WTC11 (cell line): ENCODE measurements at regions not wholly inside any gene's neighbourhood (a gene's known extent, or its start where the extent isn't known, plus 50 kb on each side); places are given as distances from the start of the nearest gene placed in this dataset.

Experiments
- ATAC-seq: fragments of 200-7000 bp; cut with Tn5 transposase; 2 replicates; pipeline ENCODE4 v1.10.0; 2021; ENCODE audit warnings: mild to moderate bottlenecking, moderate library complexity
- CTCF ChIA-PET: fragments of 300-600 bp; sonication (Branson Sonifier 250); formaldehyde crosslinking; loops from one replicate; lab custom pipeline; 2021; ENCODE audit warnings: antibody characterized with exemption; lab: Charles Lee
- POLR2A ChIA-PET: fragments of 350-600 bp; sonication (Branson Sonifier 250); formaldehyde crosslinking; loops from one replicate; lab custom pipeline; 2021; ENCODE audit warnings: antibody characterized with exemption; lab: Charles Lee
- DNase-seq: peaks from one replicate; pipeline ENCODE4 v3.0.0; 2021; ENCODE audit warnings: low spot score
- H3K27ac Mint-ChIP-seq: 2 replicates; pipeline ENCODE4 v1.8.0; 2021; ENCODE audit warnings: mixed read lengths
- H3K27me3 Mint-ChIP-seq: 2 replicates; pipeline ENCODE4 v1.8.0; 2021; ENCODE audit warnings: low read depth, mild to moderate bottlenecking, moderate library complexity, mixed read lengths
- H3K36me3 Mint-ChIP-seq: 2 replicates; pipeline ENCODE4 v1.8.0; 2021; ENCODE audit warnings: mixed read lengths
- H3K4me1 Mint-ChIP-seq: 2 replicates; pipeline ENCODE4 v1.8.0; 2022; ENCODE audit warnings: mixed read lengths
- H3K4me3 Mint-ChIP-seq: 2 replicates; pipeline ENCODE4 v1.8.0; 2021; ENCODE audit warnings: mild to moderate bottlenecking, moderate library complexity, mixed read lengths
- H3K9me3 Mint-ChIP-seq: 2 replicates; pipeline ENCODE4 v1.8.0; 2021; ENCODE audit warnings: mixed read lengths
- ATF1 ChIP-seq: sonication (generic); formaldehyde crosslinking; IDR thresholded peaks from 2 replicates; pipeline ENCODE4 v1.8.1; 2023; ENCODE audit warnings: mild to moderate bottlenecking, moderate library complexity, missing genetic modification reagents
- CBFB ChIP-seq: sonication (generic); formaldehyde crosslinking; IDR thresholded peaks from 2 replicates; pipeline ENCODE4 v1.8.1; 2022; ENCODE audit warnings: mild to moderate bottlenecking, low read depth, missing genetic modification reagents
- ELF4 ChIP-seq: sonication (generic); formaldehyde crosslinking; IDR thresholded peaks from 2 replicates; pipeline ENCODE4 v1.8.1; 2022; ENCODE audit warnings: low read depth, mild to moderate bottlenecking, moderate library complexity, missing genetic modification reagents
- FOXK1 ChIP-seq: sonication (generic); formaldehyde crosslinking; IDR thresholded peaks from 2 replicates; pipeline ENCODE4 v1.8.0; 2022; ENCODE audit warnings: mild to moderate bottlenecking, moderate library complexity, missing genetic modification reagents
- IRF2 ChIP-seq: sonication (generic); formaldehyde crosslinking; IDR thresholded peaks from 2 replicates; pipeline ENCODE4 v1.8.0; 2022; ENCODE audit warnings: low read depth, missing genetic modification reagents, borderline replicate concordance
- RELA ChIP-seq: sonication (generic); formaldehyde crosslinking; IDR thresholded peaks from 2 replicates; pipeline ENCODE4 v1.8.1; 2022; ENCODE audit warnings: missing genetic modification reagents, mild to moderate bottlenecking, borderline replicate concordance
- ZNF219 ChIP-seq: sonication (generic); formaldehyde crosslinking; IDR thresholded peaks from 2 replicates; pipeline ENCODE4 v1.8.0; 2023; ENCODE audit warnings: missing genetic modification reagents, mild to moderate bottlenecking, borderline replicate concordance
- ZNF416 ChIP-seq: fragments of 250-450 bp; sonication (Bioruptor Pico); IDR thresholded peaks from 2 replicates; pipeline ENCODE4 v1.9.0; 2021; ENCODE audit warnings: mild to moderate bottlenecking, inconsistent platforms
- TF ChIP-seq, protein P1 (sequence below): sonication (generic); formaldehyde crosslinking; IDR thresholded peaks from 2 replicates; pipeline ENCODE4 v1.8.0; 2023; ENCODE audit warnings: missing genetic modification reagents, mild to moderate bottlenecking, borderline replicate concordance
- TF ChIP-seq, protein P2 (sequence below): sonication (generic); formaldehyde crosslinking; IDR thresholded peaks from 2 replicates; pipeline ENCODE4 v1.8.1; 2023; ENCODE audit warnings: mild to moderate bottlenecking, missing genetic modification reagents, moderate library complexity
- TF ChIP-seq, protein P3 (sequence below): fragments of 250-450 bp; sonication (Bioruptor Pico); conservative IDR thresholded peaks from 2 replicates; pipeline ENCODE4 v1.9.0; 2021; ENCODE audit warnings: mild to moderate bottlenecking
- TF ChIP-seq, protein P4 (sequence below): fragments of 250-450 bp; sonication (Bioruptor Pico); IDR thresholded peaks from 2 replicates; pipeline ENCODE4 v1.8.0; 2021; ENCODE audit warnings: mild to moderate bottlenecking
- TF ChIP-seq, protein P5 (sequence below): sonication (generic); formaldehyde crosslinking; IDR thresholded peaks from 2 replicates; pipeline ENCODE4 v1.8.1; 2023; ENCODE audit warnings: mild to moderate bottlenecking, missing genetic modification reagents, moderate library complexity
- TF ChIP-seq, protein P6 (sequence below): fragments of 250-450 bp; sonication (Bioruptor Pico); IDR thresholded peaks from 2 replicates; pipeline ENCODE4 v1.9.0; 2021; ENCODE audit warnings: mild to moderate bottlenecking, borderline replicate concordance
- TF ChIP-seq, protein P7 (sequence below): sonication (generic); formaldehyde crosslinking; IDR thresholded peaks from 2 replicates; pipeline ENCODE4 v1.8.0; 2023; ENCODE audit warnings: missing genetic modification reagents
- TF ChIP-seq, protein P8 (sequence below): sonication (generic); formaldehyde crosslinking; IDR thresholded peaks from 2 replicates; pipeline ENCODE4 v1.8.1; 2023; ENCODE audit warnings: mild to moderate bottlenecking, missing genetic modification reagents, borderline replicate concordance
- TF ChIP-seq, protein P9 (sequence below): sonication (generic); formaldehyde crosslinking; IDR thresholded peaks from 2 replicates; pipeline ENCODE4 v1.8.1; 2022; ENCODE audit warnings: low read depth, mild to moderate bottlenecking, moderate library complexity, missing genetic modification reagents, borderline replicate concordance

DNA sequence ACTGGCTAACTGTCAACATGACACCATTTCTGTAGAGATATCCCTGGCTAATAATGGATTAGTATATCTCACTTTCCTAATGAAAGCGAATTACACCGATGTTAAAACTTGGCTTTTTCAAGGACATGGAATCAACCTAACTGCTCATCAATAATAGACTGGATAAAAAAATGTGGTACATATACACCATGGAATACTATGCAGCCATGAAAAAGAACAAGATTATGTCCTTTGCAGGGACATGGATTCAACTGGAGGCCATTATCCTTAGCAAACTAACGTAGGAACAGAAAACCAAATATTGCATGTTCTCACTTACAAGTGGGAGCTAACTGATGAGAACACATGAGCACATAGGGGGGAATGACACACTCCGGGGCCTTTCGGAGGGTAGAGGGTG lies 62.6 kb downstream of the ZIC1 start:
- CTCF ChIA-PET: no interaction called here
- ATAC-seq: no peak
- DNase-seq: no peak
- Mint-ChIP-seq H3K4me3 (no peak overlapping the region), H3K9me3 (peaks cover 6% of the 10 kb centered on the region), H3K27me3 (no peaks in the 10 kb centered on the region), H3K4me1 (no peaks in the 10 kb centered on the region), H3K27ac (no peak overlapping the region), H3K36me3 (no peaks in the 10 kb centered on the region)
- POLR2A ChIA-PET: no interaction called here
- TF ChIP-seq, protein P1, sequence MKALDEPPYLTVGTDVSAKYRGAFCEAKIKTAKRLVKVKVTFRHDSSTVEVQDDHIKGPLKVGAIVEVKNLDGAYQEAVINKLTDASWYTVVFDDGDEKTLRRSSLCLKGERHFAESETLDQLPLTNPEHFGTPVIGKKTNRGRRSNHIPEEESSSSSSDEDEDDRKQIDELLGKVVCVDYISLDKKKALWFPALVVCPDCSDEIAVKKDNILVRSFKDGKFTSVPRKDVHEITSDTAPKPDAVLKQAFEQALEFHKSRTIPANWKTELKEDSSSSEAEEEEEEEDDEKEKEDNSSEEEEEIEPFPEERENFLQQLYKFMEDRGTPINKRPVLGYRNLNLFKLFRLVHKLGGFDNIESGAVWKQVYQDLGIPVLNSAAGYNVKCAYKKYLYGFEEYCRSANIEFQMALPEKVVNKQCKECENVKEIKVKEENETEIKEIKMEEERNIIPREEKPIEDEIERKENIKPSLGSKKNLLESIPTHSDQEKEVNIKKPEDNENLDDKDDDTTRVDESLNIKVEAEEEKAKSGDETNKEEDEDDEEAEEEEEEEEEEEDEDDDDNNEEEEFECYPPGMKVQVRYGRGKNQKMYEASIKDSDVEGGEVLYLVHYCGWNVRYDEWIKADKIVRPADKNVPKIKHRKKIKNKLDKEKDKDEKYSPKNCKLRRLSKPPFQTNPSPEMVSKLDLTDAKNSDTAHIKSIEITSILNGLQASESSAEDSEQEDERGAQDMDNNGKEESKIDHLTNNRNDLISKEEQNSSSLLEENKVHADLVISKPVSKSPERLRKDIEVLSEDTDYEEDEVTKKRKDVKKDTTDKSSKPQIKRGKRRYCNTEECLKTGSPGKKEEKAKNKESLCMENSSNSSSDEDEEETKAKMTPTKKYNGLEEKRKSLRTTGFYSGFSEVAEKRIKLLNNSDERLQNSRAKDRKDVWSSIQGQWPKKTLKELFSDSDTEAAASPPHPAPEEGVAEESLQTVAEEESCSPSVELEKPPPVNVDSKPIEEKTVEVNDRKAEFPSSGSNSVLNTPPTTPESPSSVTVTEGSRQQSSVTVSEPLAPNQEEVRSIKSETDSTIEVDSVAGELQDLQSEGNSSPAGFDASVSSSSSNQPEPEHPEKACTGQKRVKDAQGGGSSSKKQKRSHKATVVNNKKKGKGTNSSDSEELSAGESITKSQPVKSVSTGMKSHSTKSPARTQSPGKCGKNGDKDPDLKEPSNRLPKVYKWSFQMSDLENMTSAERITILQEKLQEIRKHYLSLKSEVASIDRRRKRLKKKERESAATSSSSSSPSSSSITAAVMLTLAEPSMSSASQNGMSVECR (CRISPR knock-in tag): no peak
- TF ChIP-seq, protein P2, sequence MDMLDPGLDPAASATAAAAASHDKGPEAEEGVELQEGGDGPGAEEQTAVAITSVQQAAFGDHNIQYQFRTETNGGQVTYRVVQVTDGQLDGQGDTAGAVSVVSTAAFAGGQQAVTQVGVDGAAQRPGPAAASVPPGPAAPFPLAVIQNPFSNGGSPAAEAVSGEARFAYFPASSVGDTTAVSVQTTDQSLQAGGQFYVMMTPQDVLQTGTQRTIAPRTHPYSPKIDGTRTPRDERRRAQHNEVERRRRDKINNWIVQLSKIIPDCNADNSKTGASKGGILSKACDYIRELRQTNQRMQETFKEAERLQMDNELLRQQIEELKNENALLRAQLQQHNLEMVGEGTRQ: no peak
- TF ChIP-seq, protein P3, sequence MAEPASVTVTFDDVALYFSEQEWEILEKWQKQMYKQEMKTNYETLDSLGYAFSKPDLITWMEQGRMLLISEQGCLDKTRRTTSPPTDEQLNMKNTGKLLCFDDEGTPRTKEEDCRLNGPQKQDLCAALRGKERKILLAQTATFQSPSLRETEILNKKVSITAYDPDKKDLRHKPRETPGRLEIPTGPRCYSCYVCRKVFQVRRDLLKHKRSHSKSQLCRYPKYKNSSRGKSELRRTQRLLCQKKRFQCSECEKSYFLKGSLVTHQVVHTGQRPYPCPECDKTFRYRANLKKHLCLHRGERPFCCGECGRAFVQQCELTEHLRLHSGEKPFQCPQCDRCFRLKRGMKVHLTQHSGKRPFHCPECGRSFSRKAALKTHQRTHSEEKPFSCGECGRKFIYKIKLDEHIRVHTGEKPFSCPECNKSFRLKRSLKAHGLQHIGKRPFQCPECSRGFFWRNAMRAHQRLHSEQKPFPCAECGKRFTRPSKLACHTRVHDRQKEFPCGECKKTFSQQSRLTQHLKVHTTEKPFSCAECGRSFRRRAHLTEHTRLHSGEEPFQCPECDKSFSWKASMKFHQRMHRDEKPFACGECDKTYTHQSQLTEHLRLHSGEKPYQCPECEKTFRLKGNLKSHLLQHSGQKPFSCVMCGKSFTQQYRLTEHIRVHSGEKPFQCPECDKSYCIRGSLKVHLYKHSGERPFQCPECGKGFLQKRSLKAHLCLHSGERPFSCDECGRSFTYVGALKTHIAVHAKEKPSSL (CRISPR knock-in tag): no peak
- TF ChIP-seq, protein P4, sequence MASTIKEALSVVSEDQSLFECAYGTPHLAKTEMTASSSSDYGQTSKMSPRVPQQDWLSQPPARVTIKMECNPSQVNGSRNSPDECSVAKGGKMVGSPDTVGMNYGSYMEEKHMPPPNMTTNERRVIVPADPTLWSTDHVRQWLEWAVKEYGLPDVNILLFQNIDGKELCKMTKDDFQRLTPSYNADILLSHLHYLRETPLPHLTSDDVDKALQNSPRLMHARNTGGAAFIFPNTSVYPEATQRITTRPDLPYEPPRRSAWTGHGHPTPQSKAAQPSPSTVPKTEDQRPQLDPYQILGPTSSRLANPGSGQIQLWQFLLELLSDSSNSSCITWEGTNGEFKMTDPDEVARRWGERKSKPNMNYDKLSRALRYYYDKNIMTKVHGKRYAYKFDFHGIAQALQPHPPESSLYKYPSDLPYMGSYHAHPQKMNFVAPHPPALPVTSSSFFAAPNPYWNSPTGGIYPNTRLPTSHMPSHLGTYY (CRISPR knock-in tag): no peak
- TF ChIP-seq ATF1 (CRISPR knock-in tag): no peak
- TF ChIP-seq, protein P5, sequence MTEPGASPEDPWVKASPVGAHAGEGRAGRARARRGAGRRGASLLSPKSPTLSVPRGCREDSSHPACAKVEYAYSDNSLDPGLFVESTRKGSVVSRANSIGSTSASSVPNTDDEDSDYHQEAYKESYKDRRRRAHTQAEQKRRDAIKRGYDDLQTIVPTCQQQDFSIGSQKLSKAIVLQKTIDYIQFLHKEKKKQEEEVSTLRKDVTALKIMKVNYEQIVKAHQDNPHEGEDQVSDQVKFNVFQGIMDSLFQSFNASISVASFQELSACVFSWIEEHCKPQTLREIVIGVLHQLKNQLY (CRISPR knock-in tag): no peak
- TF ChIP-seq, protein P6, sequence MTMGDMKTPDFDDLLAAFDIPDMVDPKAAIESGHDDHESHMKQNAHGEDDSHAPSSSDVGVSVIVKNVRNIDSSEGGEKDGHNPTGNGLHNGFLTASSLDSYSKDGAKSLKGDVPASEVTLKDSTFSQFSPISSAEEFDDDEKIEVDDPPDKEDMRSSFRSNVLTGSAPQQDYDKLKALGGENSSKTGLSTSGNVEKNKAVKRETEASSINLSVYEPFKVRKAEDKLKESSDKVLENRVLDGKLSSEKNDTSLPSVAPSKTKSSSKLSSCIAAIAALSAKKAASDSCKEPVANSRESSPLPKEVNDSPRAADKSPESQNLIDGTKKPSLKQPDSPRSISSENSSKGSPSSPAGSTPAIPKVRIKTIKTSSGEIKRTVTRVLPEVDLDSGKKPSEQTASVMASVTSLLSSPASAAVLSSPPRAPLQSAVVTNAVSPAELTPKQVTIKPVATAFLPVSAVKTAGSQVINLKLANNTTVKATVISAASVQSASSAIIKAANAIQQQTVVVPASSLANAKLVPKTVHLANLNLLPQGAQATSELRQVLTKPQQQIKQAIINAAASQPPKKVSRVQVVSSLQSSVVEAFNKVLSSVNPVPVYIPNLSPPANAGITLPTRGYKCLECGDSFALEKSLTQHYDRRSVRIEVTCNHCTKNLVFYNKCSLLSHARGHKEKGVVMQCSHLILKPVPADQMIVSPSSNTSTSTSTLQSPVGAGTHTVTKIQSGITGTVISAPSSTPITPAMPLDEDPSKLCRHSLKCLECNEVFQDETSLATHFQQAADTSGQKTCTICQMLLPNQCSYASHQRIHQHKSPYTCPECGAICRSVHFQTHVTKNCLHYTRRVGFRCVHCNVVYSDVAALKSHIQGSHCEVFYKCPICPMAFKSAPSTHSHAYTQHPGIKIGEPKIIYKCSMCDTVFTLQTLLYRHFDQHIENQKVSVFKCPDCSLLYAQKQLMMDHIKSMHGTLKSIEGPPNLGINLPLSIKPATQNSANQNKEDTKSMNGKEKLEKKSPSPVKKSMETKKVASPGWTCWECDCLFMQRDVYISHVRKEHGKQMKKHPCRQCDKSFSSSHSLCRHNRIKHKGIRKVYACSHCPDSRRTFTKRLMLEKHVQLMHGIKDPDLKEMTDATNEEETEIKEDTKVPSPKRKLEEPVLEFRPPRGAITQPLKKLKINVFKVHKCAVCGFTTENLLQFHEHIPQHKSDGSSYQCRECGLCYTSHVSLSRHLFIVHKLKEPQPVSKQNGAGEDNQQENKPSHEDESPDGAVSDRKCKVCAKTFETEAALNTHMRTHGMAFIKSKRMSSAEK (CRISPR knock-in tag): no peak
- TF ChIP-seq, protein P7, sequence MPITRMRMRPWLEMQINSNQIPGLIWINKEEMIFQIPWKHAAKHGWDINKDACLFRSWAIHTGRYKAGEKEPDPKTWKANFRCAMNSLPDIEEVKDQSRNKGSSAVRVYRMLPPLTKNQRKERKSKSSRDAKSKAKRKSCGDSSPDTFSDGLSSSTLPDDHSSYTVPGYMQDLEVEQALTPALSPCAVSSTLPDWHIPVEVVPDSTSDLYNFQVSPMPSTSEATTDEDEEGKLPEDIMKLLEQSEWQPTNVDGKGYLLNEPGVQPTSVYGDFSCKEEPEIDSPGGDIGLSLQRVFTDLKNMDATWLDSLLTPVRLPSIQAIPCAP (CRISPR knock-in tag): no peak
- TF ChIP-seq FOXK1: no peak
- no peak for TF ChIP-seq ZNF219 (CRISPR knock-in tag)
- TF ChIP-seq RELA: no peak
- TF ChIP-seq, protein P8, sequence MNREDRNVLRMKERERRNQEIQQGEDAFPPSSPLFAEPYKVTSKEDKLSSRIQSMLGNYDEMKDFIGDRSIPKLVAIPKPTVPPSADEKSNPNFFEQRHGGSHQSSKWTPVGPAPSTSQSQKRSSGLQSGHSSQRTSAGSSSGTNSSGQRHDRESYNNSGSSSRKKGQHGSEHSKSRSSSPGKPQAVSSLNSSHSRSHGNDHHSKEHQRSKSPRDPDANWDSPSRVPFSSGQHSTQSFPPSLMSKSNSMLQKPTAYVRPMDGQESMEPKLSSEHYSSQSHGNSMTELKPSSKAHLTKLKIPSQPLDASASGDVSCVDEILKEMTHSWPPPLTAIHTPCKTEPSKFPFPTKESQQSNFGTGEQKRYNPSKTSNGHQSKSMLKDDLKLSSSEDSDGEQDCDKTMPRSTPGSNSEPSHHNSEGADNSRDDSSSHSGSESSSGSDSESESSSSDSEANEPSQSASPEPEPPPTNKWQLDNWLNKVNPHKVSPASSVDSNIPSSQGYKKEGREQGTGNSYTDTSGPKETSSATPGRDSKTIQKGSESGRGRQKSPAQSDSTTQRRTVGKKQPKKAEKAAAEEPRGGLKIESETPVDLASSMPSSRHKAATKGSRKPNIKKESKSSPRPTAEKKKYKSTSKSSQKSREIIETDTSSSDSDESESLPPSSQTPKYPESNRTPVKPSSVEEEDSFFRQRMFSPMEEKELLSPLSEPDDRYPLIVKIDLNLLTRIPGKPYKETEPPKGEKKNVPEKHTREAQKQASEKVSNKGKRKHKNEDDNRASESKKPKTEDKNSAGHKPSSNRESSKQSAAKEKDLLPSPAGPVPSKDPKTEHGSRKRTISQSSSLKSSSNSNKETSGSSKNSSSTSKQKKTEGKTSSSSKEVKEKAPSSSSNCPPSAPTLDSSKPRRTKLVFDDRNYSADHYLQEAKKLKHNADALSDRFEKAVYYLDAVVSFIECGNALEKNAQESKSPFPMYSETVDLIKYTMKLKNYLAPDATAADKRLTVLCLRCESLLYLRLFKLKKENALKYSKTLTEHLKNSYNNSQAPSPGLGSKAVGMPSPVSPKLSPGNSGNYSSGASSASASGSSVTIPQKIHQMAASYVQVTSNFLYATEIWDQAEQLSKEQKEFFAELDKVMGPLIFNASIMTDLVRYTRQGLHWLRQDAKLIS: no peak
- no peak for TF ChIP-seq ELF4 (CRISPR knock-in tag)
- no peak for TF ChIP-seq CBFB (CRISPR knock-in tag)
- no peak for TF ChIP-seq ZNF416 (CRISPR knock-in tag)
- TF ChIP-seq, protein P9, sequence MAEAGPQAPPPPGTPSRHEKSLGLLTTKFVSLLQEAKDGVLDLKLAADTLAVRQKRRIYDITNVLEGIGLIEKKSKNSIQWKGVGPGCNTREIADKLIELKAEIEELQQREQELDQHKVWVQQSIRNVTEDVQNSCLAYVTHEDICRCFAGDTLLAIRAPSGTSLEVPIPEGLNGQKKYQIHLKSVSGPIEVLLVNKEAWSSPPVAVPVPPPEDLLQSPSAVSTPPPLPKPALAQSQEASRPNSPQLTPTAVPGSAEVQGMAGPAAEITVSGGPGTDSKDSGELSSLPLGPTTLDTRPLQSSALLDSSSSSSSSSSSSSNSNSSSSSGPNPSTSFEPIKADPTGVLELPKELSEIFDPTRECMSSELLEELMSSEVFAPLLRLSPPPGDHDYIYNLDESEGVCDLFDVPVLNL: no peak
- TF ChIP-seq IRF2 (CRISPR knock-in tag): no peak
